Fibroblast of pulmonary artery (primary cell): ENCODE measurements at regions not wholly inside any gene's neighbourhood (a gene's known extent, or its start where the extent isn't known, plus 50 kb on each side); places are given as distances from the start of the nearest gene placed in this dataset.
"Not testable (repeated sequence)": the region's sequence is repeated elsewhere in the genome, so short reads cannot be mapped to it uniquely, and the experiment has no call there.

Experiments
- DNase-seq: peaks from one replicate; pipeline ENCODE4 v3.0.0-alpha.2; 2010; ENCODE audit warnings: low read depth
- H3K4me3 ChIP-seq: replicated peaks from 2 replicates; pipeline ENCODE4 v1.5.1; 2011; ENCODE audit warnings: low read depth, mild to moderate bottlenecking, control low read depth, low read length, moderate library complexity
- CTCF ChIP-seq: IDR thresholded peaks from 2 replicates; pipeline ENCODE4 v1.5.1; 2011; ENCODE audit warnings: mild to moderate bottlenecking, control low read depth, low read length, inconsistent platforms; ENCODE audit errors: missing control alignments

GRCh38 chr13:54593504-54593903, 1564.9 kb downstream of the OLFM4 start:
- TF ChIP-seq CTCF = no peak
- no peak overlapping the region for H3K4me3 ChIP-seq
- no peak for DNase-seq

- no peak overlapping the region for H3K4me3 ChIP-seq
- TF ChIP-seq CTCF = no peak
- no peak for DNase-seq
Measured at GRCh38 chr13:54597540-54598088, 1569.0 kb downstream of the OLFM4 start.

- no peak overlapping the region for H3K4me3 ChIP-seq
- no peak for TF ChIP-seq CTCF
- no peak for DNase-seq
Measured at GRCh38 chr13:54599413-54599812, 1570.8 kb downstream of the OLFM4 start.

- no peak for DNase-seq
- no peak for TF ChIP-seq CTCF
Measured at GRCh38 chr13:54606944-54607343, 1578.3 kb downstream of the OLFM4 start.

GRCh38 chr13:54607421-54607820, 1578.8 kb downstream of the OLFM4 start:
- DNase-seq = no peak
- TF ChIP-seq CTCF = no peak
- H3K4me3 ChIP-seq = no peak overlapping the region

More at GRCh38 chr13:54606944-54607343, 1578.3 kb downstream of the OLFM4 start:
- no peak overlapping the region for H3K4me3 ChIP-seq

- DNase-seq = no peak
- no peak for TF ChIP-seq CTCF
- no peak overlapping the region for H3K4me3 ChIP-seq
Measured at GRCh38 chr13:54611390-54611789, 1582.8 kb downstream of the OLFM4 start.

GRCh38 chr13:54614726-54615125, 1586.1 kb downstream of the OLFM4 start:
- DNase-seq = no peak
- H3K4me3 ChIP-seq = no peak overlapping the region
- TF ChIP-seq CTCF = no peak

GRCh38 chr13:54626504-54626903, 1597.9 kb downstream of the OLFM4 start:
- DNase-seq, H3K4me3 ChIP-seq: not testable (repeated sequence)
